BE2C (cell line): ENCODE measurements at regions not wholly inside any gene's neighbourhood (a gene's known extent, or its start where the extent isn't known, plus 50 kb on each side); places are given as distances from the start of the nearest gene placed in this dataset.
"Not testable (repeated sequence)": the region's sequence is repeated elsewhere in the genome, so short reads cannot be mapped to it uniquely, and the experiment has no call there.

ENCODE experiments used
- DNase-seq: peaks from one replicate; pipeline ENCODE4 v3.0.0-alpha.2; 2020
- H3K27me3 ChIP-seq: fragments of 250-450 bp; sonication (Bioruptor Pico); 2 replicates; pipeline ENCODE4 v1.5.1; 2020; ENCODE audit warnings: mild to moderate bottlenecking
- H3K36me3 ChIP-seq: fragments of 250-450 bp; sonication (Bioruptor Pico); 2 replicates; pipeline ENCODE4 v1.5.1; 2020; ENCODE audit warnings: mild to moderate bottlenecking
- H3K4me1 ChIP-seq: fragments of 250-450 bp; sonication (Bioruptor Pico); 2 replicates; pipeline ENCODE4 v1.5.1; 2020
- H3K4me3 ChIP-seq: 2 replicates; pipeline ENCODE4 v1.5.1; 2011; ENCODE audit warnings: low read depth, low read length
- H3K9me3 ChIP-seq: fragments of 250-450 bp; sonication (Bioruptor Pico); 2 replicates; pipeline ENCODE4 v1.5.1; 2020
- TF ChIP-seq, protein P1 (sequence below): IDR thresholded peaks from 2 replicates; pipeline ENCODE4 v1.5.1; 2012; ENCODE audit warnings: mild to moderate bottlenecking, low read depth, low read length

DNA sequence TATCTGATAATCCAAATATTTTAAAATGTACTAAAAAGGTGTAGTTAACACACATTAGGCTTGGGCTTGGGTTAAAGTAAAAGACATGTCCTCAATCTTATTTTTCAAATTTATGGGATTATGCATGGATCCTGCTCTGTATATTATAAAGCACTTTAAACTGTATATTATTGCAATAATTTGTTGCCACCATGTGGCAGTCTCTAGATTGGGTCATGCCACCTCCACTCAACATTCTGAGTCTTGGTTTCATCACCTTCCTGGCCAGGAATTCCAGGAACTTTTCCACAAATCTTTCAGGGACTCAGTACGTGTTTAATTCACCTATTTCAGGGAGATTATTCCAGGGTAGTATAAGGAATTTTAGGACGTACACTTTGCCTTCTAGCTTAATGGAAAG, 695.5 kb downstream of the FAM181B start:
- TF ChIP-seq, protein P1, sequence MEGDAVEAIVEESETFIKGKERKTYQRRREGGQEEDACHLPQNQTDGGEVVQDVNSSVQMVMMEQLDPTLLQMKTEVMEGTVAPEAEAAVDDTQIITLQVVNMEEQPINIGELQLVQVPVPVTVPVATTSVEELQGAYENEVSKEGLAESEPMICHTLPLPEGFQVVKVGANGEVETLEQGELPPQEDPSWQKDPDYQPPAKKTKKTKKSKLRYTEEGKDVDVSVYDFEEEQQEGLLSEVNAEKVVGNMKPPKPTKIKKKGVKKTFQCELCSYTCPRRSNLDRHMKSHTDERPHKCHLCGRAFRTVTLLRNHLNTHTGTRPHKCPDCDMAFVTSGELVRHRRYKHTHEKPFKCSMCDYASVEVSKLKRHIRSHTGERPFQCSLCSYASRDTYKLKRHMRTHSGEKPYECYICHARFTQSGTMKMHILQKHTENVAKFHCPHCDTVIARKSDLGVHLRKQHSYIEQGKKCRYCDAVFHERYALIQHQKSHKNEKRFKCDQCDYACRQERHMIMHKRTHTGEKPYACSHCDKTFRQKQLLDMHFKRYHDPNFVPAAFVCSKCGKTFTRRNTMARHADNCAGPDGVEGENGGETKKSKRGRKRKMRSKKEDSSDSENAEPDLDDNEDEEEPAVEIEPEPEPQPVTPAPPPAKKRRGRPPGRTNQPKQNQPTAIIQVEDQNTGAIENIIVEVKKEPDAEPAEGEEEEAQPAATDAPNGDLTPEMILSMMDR, result no peak
- DNase-seq, result no peak
- no peaks in the 10 kb centered on the region for H3K36me3 ChIP-seq
- H3K9me3 ChIP-seq, result no peaks in the 10 kb centered on the region
- H3K4me3 ChIP-seq, result no peak overlapping the region
- no peaks in the 10 kb centered on the region for H3K4me1 ChIP-seq
- no peaks in the 10 kb centered on the region for H3K27me3 ChIP-seq

DNA sequence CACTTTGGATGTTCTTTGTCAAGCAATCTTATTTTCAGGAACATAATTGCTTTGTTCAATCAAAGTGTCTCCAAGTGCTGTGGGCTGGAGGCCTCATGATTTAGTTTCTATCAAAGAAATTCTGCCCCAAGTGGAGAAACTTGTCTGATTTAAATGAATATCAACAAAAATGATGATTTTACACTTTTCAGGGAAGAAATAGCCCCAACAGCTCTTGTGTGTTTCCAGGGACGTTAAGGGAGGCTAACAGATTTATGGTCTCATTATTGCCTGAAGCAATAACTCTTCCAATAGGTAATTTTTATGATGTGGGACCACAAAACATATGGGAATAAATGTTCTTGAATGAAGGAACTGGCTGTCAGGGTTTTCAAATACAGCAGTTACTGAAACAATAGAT, 699.1 kb downstream of the FAM181B start:
- DNase-seq, result no peak
- no peak overlapping the region for H3K4me3 ChIP-seq
- H3K4me1 ChIP-seq, result no peaks in the 10 kb centered on the region
- no peaks in the 10 kb centered on the region for H3K27me3 ChIP-seq
- H3K36me3 ChIP-seq, result no peaks in the 10 kb centered on the region
- TF ChIP-seq, protein P1, result no peak
- H3K9me3 ChIP-seq, result no peaks in the 10 kb centered on the region

DNA sequence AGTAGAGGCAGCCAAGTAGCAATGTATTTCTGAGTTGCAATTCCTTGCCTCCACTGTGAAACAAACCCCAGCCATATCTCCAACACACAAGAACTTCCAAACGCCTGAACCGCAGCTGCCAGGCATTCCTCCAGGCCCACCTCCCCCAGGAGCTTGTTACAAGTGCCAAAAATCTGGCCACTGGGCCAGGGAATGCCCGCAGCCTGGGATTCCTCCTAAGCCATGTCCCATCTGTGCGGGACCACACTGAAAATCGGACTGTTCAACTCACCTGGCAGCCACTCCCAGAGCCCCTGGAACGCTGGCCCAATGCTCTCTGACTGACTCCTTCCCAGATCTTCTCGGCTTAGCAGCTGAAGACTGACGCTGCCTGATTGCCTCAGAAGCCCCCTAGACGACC, 706.3 kb downstream of the FAM181B start:
- H3K4me3 ChIP-seq, DNase-seq, H3K36me3 ChIP-seq, H3K27me3 ChIP-seq, H3K9me3 ChIP-seq, H3K4me1 ChIP-seq: not testable (repeated sequence)

DNA sequence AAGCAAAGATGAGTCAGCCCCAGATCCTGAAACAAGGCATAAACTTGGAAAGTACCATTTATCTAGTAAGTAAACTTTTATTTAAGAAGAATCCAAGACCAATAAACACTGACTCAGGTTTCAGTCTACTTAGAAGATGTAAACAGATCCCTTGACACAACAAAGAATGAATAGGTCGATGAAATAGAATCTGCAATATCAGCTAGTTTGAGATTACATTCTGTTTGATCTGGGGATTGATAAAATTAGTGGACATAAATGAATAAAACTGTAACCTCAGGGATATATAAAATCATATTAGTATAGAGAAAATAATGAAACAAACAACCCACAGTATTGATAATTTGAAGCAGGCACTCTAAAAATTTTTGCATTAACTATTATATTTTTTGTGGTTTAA, 708.9 kb downstream of the FAM181B start:
- no peak overlapping the region for H3K4me3 ChIP-seq
- H3K36me3 ChIP-seq, result no peaks in the 10 kb centered on the region
- DNase-seq, result no peak

DNA sequence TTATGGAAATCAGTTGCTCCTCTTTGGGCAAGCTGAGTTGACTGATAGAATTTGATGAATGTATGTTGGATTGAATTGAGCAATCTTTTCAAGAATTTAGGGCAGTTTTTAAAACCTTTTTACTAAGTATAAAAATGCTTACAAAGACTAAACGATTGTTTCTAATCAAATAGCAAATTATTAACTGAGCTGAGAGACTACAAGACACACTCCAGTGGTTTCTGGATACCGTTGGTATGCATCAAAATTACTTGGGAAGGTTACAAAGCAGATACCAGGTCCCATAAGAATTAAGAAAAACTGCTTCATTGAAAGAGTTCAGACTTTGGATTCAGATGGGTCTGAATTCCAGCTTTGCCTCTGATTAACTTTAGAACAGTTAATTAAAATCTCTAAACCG, 721.4 kb downstream of the FAM181B start:
- no peak for DNase-seq
- TF ChIP-seq, protein P1, result no peak
- Histone ChIP-seq H3K4me3 (no peak overlapping the region), H3K4me1 (no peaks in the 10 kb centered on the region), H3K27me3 (no peaks in the 10 kb centered on the region), H3K9me3 (no peaks in the 10 kb centered on the region), H3K36me3 (no peaks in the 10 kb centered on the region)

More for the DNA sequence above, 708.9 kb downstream of the FAM181B start:
- Histone ChIP-seq H3K27me3 (no peaks in the 10 kb centered on the region), H3K9me3 (no peaks in the 10 kb centered on the region), H3K4me1 (no peaks in the 10 kb centered on the region)
- TF ChIP-seq, protein P1, result no peak

DNA sequence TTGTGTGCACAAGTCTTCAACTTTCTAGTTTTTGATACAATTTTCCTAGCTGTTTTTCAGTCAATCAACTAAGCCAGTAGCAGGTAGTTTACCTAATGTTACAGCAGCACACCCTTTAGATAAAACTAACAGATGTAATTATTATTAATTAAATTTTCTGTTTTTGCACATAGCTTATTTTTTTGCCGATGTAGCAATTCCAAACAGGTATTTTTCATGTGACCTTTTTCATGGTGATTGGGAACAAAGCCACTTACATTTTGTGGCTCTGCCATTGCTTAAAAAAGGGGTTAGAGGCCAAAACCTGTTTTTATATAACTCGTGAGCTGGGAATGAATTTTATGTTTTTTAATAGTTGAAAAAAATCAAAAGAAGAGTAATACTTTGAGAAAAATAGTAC, 724.5 kb downstream of the FAM181B start:
- Histone ChIP-seq H3K9me3 (no peaks in the 10 kb centered on the region), H3K4me1 (no peaks in the 10 kb centered on the region), H3K27me3 (no peaks in the 10 kb centered on the region), H3K4me3 (no peak overlapping the region), H3K36me3 (no peaks in the 10 kb centered on the region)
- TF ChIP-seq, protein P1, result no peak
- DNase-seq, result no peak

DNA sequence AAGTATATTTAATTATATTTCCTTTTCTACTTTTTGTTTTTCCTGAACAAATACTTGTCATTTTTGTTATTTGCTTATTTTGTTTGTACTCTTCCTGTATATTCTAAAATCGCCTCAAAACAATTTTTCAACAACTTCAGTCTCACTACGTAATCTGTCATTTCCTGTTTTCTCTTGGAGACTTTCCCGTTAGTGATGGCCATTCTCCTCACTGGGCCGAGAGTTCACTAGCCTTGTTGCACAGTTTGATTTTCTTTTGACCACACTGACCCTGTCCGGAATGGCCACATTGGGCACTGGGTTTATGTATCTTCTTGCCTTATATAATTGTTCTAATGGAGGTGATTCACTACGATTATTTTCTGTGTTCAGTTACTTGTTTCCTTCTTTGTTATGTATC, 726.1 kb downstream of the FAM181B start:
- H3K9me3 ChIP-seq, result no peaks in the 10 kb centered on the region
- no peaks in the 10 kb centered on the region for H3K27me3 ChIP-seq
- H3K4me3 ChIP-seq, result no peak overlapping the region
- H3K4me1 ChIP-seq, result no peaks in the 10 kb centered on the region
- no peak for DNase-seq
- H3K36me3 ChIP-seq, result no peaks in the 10 kb centered on the region
- TF ChIP-seq, protein P1, result no peak
